ENCODE measurements at regions not wholly inside any gene's neighbourhood (a gene's known extent, or its start where the extent isn't known, plus 50 kb on each side); places are given as distances from the start of the nearest gene placed in this dataset.

- no peak for TF ChIP-seq POLR2A (IDR thresholded peaks at IDR 0.05)
- TF ChIP-seq, protein P1, sequence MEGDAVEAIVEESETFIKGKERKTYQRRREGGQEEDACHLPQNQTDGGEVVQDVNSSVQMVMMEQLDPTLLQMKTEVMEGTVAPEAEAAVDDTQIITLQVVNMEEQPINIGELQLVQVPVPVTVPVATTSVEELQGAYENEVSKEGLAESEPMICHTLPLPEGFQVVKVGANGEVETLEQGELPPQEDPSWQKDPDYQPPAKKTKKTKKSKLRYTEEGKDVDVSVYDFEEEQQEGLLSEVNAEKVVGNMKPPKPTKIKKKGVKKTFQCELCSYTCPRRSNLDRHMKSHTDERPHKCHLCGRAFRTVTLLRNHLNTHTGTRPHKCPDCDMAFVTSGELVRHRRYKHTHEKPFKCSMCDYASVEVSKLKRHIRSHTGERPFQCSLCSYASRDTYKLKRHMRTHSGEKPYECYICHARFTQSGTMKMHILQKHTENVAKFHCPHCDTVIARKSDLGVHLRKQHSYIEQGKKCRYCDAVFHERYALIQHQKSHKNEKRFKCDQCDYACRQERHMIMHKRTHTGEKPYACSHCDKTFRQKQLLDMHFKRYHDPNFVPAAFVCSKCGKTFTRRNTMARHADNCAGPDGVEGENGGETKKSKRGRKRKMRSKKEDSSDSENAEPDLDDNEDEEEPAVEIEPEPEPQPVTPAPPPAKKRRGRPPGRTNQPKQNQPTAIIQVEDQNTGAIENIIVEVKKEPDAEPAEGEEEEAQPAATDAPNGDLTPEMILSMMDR (IDR thresholded peaks at IDR 0.05) = no peak
These were observed 676.9 kb upstream of the ADGRL4 start for GRCh38 chr1:79683420-79683819.
